ENCODE measurements at regions not wholly inside any gene's neighbourhood (a gene's known extent, or its start where the extent isn't known, plus 50 kb on each side); places are given as distances from the start of the nearest gene placed in this dataset.

- no peak overlapping the region for H3K27ac ChIP-seq
- no peaks in the 10 kb centered on the region for H3K9me3 ChIP-seq
- ATAC-seq (no peak), DNase-seq (no peak)
- TF ChIP-seq CTCF (IDR thresholded peaks at IDR 0.05 in 4 of 5, conservative IDR thresholded peaks at IDR 0.05 in 1 of 5), result no peak
- TF ChIP-seq POLR2A (IDR thresholded peaks at IDR 0.05), result no peak
- in situ Hi-C loops (cut with MboI; ENCODE audit: low sequenced_read_pairs in 4 of 4) (no loop called here), intact Hi-C loops (cut with DNase I; ENCODE audit: low total_unique reads) (no loop called here)
- no peaks in the 10 kb centered on the region for H3K4me1 ChIP-seq
- H3K27me3 ChIP-seq, result no peaks in the 10 kb centered on the region
- H3K4me3 ChIP-seq, result no peak overlapping the region
- H3K36me3 ChIP-seq, result no peaks in the 10 kb centered on the region
Observed at GRCh38 chr4:97216046-97216445, 927.2 kb downstream of the STPG2 start.

GRCh38 chr4:97235521-97235920 lies 907.8 kb downstream of the STPG2 start:
- Histone ChIP-seq H3K27me3 (no peaks in the 10 kb centered on the region), H3K36me3 (no peaks in the 10 kb centered on the region), H3K27ac (no peak overlapping the region), H3K4me3 (no peak overlapping the region), H3K4me1 (no peaks in the 10 kb centered on the region), H3K9me3 (no peaks in the 10 kb centered on the region)
- in situ Hi-C loops (cut with MboI; ENCODE audit: low sequenced_read_pairs in 4 of 4), result no loop called here
- no peak for ATAC-seq
- DNase-seq, result no peak
- no peak for TF ChIP-seq CTCF (IDR thresholded peaks at IDR 0.05 in 4 of 5, conservative IDR thresholded peaks at IDR 0.05 in 1 of 5)
- TF ChIP-seq POLR2A (IDR thresholded peaks at IDR 0.05), result no peak
- intact Hi-C loops (cut with DNase I; ENCODE audit: low total_unique reads), result no loop called here

GRCh38 chr4:97238956-97239666 lies 904.2 kb downstream of the STPG2 start:
- intact Hi-C loops (cut with DNase I; ENCODE audit: low total_unique reads) (no loop called here), in situ Hi-C loops (cut with MboI; ENCODE audit: low sequenced_read_pairs in 4 of 4) (no loop called here)
- H3K36me3 ChIP-seq, result no peaks in the 10 kb centered on the region
- no peak overlapping the region for H3K27ac ChIP-seq
- H3K27me3 ChIP-seq, result no peaks in the 10 kb centered on the region
- H3K9me3 ChIP-seq, result no peaks in the 10 kb centered on the region
- no peak for ATAC-seq
- no peak overlapping the region for H3K4me3 ChIP-seq
- TF ChIP-seq POLR2A (IDR thresholded peaks at IDR 0.05) (no peak), CTCF (IDR thresholded peaks at IDR 0.05 in 4 of 5, conservative IDR thresholded peaks at IDR 0.05 in 1 of 5) (no peak)
- no peak for DNase-seq
- H3K4me1 ChIP-seq, result no peaks in the 10 kb centered on the region

DNA sequence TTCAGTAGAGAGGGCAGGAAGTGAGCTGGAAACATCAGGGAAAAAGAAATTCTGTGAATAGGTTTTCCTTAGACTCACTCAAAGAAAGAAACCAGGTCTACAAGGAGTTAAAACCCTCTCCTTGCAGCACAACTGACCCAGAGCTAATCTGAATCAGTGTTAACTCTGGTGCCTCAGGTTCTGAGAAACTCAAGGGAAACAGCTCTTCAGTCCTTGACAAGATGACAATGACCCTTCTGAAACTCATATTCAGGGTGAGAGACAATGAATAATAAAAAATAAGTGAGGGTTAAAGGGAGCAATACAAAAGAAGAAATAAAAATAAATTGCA lies 903.6 kb downstream of the STPG2 start:
- DNase-seq, result no peak
- TF ChIP-seq POLR2A (IDR thresholded peaks at IDR 0.05) (no peak), CTCF (IDR thresholded peaks at IDR 0.05 in 4 of 5, conservative IDR thresholded peaks at IDR 0.05 in 1 of 5) (no peak)
- intact Hi-C loops (cut with DNase I; ENCODE audit: low total_unique reads) (no loop called here), in situ Hi-C loops (cut with MboI; ENCODE audit: low sequenced_read_pairs in 4 of 4) (no loop called here)
- Histone ChIP-seq H3K9me3 (no peaks in the 10 kb centered on the region), H3K4me1 (no peaks in the 10 kb centered on the region), H3K27me3 (no peaks in the 10 kb centered on the region), H3K4me3 (no peak overlapping the region), H3K27ac (no peak overlapping the region), H3K36me3 (no peaks in the 10 kb centered on the region)
- ATAC-seq, result no peak

- Histone ChIP-seq H3K36me3 (no peaks in the 10 kb centered on the region), H3K27ac (no peak overlapping the region), H3K9me3 (no peaks in the 10 kb centered on the region), H3K27me3 (no peaks in the 10 kb centered on the region), H3K4me1 (no peaks in the 10 kb centered on the region), H3K4me3 (no peak overlapping the region)
- in situ Hi-C loops (cut with MboI; ENCODE audit: low sequenced_read_pairs in 4 of 4) (no loop called here), intact Hi-C loops (cut with DNase I; ENCODE audit: low total_unique reads) (no loop called here)
- DNase-seq (no peak), ATAC-seq (no peak)
- TF ChIP-seq POLR2A (IDR thresholded peaks at IDR 0.05), result no peak
- no peak for TF ChIP-seq CTCF (IDR thresholded peaks at IDR 0.05 in 4 of 5, conservative IDR thresholded peaks at IDR 0.05 in 1 of 5)
Observed at GRCh38 chr4:97252615-97253154, 890.6 kb downstream of the STPG2 start.
